GM10266 (cell line): ENCODE measurements at regions not wholly inside any gene's neighbourhood (a gene's known extent, or its start where the extent isn't known, plus 50 kb on each side); places are given as distances from the start of the nearest gene placed in this dataset.

Experiments used
- DNase-seq: peaks from one replicate; pipeline ENCODE4 v3.0.0; 2012; ENCODE audit errors: extremely low spot score
- TF ChIP-seq, protein P1 (sequence below): IDR thresholded peaks from 2 replicates; pipeline ENCODE4 v1.5.1; 2012; ENCODE audit warnings: mild to moderate bottlenecking, low read depth; ENCODE audit not compliant: control insufficient read depth, insufficient read depth; ENCODE audit errors: missing control alignments

DNA sequence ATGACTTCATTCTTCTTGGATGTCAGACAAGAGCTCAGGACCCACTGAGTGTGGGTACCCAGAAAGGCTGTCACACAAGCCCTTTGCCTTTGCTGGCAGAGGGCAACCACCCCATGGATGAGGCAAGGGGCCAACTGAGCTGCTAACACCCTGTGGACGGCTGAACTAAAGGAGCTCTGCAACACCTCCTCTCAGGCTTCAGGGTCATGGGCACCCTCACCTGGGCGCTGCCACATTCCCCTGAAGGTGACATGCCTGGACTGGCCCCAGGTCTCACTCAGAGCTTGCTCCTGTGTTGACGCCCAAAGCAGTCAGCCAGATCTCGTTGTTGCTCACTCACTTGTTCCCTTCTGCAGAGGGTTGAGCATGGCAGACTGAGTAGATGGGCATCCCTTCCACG is 336.8 kb upstream of the TMEM132C start:
- DNase-seq, result no peak
- TF ChIP-seq, protein P1, sequence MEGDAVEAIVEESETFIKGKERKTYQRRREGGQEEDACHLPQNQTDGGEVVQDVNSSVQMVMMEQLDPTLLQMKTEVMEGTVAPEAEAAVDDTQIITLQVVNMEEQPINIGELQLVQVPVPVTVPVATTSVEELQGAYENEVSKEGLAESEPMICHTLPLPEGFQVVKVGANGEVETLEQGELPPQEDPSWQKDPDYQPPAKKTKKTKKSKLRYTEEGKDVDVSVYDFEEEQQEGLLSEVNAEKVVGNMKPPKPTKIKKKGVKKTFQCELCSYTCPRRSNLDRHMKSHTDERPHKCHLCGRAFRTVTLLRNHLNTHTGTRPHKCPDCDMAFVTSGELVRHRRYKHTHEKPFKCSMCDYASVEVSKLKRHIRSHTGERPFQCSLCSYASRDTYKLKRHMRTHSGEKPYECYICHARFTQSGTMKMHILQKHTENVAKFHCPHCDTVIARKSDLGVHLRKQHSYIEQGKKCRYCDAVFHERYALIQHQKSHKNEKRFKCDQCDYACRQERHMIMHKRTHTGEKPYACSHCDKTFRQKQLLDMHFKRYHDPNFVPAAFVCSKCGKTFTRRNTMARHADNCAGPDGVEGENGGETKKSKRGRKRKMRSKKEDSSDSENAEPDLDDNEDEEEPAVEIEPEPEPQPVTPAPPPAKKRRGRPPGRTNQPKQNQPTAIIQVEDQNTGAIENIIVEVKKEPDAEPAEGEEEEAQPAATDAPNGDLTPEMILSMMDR, result no peak

DNA sequence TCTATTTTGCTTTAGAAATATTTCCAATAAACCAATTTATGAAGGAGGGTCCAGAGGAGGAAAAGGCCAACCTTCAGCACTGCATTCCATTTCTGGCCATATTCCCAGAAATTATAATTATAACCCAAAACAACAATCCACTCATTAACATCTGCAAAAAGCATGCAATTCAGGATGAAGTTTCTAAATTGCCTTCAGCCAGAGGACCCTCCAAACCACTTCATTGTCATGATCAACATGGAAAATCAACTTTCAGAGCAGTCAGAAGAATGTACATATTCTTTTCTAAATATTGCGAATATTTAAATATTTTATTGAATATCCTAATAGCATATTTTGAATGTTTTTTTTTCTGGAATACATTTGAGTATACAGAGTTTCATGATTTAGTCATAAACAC is 332.6 kb upstream of the TMEM132C start:
- no peak for DNase-seq
- TF ChIP-seq, protein P1, result no peak

DNA sequence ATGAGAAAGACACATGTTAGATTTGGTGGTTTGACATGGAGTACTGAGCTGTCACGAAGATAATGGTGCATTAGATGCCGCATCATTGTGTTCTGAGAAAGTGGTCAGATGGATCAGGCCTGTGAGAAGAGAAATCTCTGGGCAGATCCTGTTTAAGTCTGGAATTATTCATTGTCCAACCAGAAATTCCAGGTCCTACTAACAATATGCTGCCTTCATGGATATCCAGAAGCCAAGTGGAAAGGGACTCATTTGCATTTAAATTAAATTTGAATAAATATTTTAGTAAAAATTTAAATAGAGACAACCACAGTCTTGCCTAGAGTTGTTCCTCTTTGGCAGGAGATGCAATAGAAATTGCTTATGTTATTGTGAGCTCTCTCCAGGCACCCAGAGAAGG is 330.5 kb upstream of the TMEM132C start:
- DNase-seq, result no peak
- TF ChIP-seq, protein P1, result no peak

DNA sequence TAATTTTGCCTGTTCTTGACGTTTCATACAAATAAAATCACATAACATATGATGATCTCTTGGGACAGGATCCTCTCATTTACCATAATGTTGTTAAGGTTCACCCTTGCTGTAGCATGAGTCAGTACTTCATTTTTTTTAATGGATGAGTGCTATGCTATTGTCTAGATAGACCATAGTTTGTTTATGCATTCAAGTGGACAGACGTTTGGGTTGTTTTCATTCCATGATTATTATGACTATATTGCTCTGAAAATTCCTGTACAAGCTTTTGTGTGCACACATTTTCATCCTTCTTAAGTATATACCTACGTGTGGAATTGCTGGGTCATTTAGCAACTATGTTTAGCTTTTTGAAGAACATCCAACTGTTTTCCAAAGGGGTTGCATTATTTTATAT is 325.6 kb upstream of the TMEM132C start:
- TF ChIP-seq, protein P1, result no peak
- DNase-seq, result no peak

DNA sequence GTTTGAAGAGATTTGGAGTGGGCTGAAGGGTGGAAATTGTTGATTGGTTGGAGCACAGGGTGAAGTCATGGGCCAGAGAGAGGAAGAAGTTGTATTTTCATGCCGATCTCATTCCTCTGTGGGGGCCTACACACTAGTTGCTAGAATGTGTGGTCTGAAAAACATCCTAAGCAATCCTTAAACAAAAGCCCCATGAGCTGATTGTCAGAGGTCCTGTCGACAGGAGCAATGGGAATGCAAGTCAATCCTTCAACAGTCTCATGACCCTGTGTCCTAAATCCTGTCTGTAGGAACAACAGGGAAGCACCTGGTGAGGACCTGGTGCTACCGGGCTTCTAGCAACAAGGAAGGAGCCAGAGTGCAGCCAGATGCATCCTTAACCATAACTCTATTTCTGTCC is 324.0 kb upstream of the TMEM132C start:
- DNase-seq, result no peak
- TF ChIP-seq, protein P1, result no peak

DNA sequence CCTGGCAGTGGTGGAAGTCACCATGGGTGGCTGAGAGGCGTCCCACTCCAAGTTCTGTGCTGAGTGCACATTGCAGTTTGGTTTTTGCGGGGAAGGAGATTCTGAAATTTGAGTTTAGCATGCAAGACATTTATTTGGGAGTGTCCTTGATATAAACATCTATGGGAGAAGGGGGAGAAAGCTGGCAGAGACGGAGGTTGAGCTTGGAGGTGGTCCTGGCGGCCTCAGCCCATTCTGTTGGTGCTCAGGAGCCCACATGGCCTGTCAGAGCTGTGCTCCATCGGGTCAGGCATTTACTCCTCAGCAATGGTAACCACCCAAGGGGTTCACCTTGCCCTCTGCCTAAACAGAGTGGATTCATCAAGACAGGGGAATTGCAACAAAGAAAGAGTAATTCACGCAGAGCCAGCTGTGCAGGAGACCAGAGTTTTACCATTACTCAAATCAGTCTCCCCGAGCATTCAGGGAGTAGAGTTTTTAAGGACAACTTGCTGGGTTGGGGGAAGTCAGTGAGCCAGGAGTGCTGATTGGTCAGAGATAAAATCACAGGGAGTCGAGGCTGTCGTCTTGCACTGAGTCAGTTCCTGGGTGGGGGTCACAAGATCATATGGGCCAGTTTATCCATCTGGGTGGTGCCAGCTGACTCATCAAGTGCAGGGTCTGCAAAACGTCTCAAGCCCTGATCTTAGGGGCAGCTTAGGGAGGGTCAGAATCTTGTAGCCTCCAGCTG is 323.3 kb upstream of the TMEM132C start:
- TF ChIP-seq, protein P1, result no peak
- DNase-seq, result no peak

DNA sequence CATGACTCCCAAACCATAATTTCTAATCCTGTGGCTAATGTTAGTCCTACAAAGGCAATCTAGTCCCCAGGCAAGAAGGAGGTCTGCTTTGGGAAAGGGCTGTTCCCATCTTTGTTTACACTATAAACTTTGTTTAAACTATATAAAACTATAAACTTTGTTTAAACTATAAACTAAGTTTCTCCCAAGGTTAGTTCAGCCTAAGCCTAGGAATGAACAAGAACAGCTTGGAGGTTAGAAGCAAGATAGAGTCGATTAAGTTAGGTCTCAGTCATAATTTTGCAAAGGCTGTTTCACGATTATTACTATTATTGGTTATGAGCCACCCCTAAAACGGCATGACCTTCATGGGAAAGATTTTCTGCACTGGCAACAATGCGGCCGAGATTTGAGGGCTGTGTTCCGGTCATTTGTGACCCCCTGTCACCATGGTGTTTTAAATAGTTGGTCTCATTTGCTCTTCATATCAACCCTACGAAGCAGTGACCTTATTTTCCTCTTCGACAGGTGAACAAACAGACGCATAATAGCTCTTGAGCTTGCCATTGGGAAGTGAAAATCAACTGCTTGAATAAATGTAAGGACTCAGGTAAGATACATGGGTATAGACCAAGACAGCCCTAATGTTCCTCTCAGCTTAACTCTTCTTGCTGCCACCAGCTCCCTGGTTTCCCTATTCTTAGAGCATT is 322.6 kb upstream of the TMEM132C start:
- DNase-seq, result no peak

More for the DNA sequence above, 322.6 kb upstream of the TMEM132C start:
- TF ChIP-seq, protein P1, result no peak
